Stimulated activated CD8-positive, alpha-beta memory T cell treated with anti-CD3 and anti-CD28 coated beads, Interleukin-7, amount 100 ng/mL, for 4 hours (primary cell): ENCODE measurements at regions not wholly inside any gene's neighbourhood (a gene's known extent, or its start where the extent isn't known, plus 50 kb on each side); places are given as distances from the start of the nearest gene placed in this dataset.

Source experiments
- DNase-seq, 2 donors: peaks; one replicate each; pipeline ENCODE4 v3.0.0-alpha.2; 2020; ENCODE audit warnings: low read depth in 2 of 2

DNA sequence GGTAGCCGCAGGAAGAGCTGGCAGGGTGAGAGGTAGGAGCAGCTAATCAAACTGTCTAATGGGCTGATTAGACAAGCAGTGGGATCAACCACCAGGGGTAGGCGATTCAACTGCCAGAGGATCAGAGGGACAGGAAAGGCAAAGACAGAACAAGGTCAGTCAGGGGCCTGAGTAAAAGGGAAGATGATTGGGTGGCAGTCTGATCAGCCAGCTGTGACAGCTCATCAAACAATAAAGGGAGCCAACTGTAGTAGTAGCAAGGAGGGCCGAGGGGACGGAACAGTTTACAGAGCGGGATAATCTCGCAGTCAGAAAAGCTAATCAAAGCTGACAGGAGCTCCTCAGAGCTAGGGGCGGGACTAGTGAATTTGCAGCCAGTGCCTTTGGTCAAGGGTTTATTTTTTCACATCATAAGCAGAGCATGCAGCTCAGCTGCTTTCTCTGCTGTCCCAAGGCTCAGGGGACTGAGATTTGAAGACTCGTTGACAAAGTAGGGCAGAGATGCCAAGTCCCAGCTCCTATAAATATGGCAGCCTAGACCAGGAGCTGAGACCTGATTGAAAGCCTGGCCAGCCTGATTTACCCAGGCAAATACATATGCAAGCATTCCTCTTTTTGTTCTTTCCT, 418.2 kb downstream of the GABRG2 start:
- DNase-seq, result no peak

DNA sequence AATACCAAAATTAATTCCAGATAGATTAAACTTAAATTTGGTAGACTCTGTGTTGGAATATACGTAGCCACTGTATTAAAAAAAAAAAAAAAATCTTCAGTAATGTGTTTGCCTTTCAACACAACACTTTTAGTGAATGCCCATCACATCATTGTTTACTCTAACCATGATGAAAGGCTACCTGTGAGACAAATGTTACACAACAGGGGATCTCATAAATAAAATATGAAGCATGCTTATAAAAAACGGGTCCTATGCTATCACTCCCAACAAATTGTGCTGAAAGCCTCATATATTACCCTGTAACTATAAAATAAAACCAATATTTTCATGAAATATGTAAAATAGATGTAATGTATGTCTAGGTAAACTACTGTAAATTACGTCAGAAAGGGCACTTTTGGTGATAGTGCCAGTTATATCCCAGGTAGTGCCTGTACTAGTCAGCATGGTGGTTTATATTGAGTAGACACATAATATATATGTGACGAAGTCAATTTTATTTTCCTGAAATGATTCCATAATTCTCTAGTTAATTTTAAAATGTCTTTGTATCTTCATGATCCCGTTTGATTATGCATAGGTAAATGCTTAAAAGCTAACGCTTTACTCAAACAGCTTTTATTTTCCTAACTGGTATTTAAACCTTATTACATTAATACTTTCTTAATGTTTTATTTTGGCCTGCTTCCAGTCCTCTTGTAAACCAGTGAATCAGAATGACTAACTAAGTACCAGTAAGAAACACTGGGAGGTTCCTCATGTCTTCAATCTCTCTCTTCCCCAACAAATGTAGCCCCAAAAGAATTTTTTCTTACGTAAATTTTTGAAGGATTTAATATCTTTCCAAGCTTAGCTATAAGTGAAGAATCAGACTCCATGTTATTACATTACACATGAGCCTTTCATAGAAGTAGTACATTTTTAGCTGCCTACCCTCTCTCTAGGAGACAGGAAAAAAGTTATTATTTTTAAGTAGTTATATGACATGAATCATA, 420.3 kb downstream of the GABRG2 start:
- no peak for DNase-seq

DNA sequence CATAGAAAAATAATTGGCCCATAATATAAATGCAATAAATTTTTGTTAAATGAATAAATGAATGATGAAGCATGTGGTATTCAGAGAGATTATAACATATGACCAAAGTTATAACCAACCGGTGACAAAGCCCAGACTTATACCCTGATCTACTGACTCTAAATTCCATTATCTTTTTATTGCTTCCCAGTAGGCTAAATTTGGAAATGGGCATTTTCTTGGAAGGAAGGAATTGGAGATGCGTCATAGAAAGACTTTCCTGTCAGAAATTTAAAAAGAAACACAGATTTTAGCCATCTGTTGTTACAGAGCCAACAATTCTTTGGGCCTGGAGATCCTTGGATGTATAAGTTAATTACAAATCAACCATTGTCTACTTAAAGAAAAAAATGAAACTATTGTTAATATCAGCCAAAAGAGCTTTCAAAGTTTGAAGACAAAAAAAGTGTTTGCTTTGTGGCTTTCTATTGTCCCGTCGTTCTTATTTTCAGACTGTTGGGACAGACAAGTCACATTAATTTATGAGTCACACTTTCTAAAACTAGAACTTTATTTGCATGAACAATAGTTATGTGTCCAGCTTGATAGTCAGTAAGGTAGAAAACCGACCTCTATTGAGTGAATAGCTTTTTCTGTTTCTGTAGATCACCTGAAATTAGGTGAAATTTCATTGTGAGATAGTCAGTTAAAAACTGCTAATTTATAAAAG, 428.7 kb downstream of the GABRG2 start:
- DNase-seq, result no peak

DNA sequence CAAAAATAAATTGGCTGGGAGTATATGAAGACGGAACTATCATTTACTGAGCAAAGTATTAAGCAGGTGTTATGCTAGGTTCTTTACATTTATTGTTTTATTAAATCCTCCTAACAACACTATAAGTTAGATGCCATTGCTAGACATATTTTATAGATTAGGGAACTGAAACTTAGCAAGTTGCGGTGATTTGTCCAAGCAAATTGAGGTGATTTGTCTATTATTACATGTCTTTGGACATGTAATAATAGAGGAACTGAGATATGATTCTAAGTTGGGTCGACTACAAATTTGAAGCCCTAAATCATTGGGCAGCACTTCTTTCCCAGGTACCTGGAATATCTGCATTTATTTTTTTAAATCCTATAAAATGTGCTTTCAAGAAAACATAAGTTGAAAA, 429.9 kb downstream of the GABRG2 start:
- no peak for DNase-seq

DNA sequence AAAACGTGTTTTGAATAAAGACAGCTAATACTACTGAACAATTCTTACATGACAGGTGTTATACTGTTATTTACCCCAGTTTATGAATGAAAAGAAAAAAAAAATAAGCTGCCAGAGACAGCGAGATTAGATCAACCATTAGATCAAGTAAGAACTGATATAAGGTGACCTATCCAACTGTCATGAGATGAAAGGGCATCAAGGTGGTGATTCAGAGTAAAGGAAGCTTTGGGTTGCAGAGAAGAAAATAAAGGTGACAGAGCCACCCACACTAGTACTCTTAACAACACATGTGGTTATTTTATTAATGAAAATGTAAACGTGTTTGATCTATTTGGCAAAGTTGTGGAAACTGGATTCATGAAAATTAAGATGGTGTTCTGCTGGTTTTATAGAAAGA, 435.2 kb downstream of the GABRG2 start:
- no peak for DNase-seq

DNA sequence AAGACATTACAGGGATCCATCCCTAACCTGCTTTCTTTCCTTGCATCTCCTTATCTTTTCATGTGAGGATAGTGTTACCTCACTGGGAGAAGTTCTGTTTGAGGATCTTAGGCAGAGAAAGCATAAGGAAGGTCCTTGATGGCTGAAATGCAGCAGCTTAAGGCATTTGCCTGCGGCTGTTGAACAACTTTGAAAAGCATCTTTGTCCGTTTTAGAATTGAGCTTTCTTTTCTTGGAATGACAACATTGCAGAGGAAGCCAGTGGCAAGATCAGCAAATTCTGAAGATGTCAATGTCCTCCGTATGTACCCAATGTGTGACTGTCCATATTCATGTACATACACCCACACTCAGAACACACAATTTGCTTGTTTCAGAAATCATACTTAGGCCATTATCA, 436.2 kb downstream of the GABRG2 start:
- DNase-seq, result no peak

DNA sequence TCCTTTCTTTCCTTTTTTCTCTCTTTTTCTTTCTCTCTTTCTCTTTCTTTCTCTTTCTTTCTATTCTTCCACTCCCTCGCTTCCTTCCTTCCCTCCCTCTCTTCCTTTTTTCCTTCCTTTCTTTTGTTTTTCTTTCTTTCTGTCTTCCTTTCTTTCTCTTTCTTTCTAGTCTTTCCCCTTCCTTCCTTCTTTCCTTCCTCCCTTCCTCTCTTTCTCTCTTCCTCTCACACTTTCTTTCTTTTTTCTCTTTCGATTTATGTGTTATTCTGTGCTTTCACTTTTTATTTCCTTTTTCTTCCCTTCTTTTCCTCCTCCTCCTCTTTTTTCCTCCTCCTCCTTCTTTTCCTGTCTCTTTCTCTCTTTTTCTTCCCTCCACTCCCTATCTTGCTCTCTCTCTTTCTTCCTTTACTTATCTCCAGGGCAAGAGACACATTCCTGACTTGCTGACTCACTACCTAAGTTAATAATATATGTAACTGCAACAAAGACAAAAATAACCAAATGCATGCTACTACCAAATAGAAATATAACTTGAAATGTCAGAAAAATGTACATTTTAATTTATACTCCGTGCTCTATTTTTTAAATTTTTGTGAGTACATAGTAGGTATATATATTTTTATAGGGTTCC, 445.5 kb downstream of the GABRG2 start:
- no peak for DNase-seq

DNA sequence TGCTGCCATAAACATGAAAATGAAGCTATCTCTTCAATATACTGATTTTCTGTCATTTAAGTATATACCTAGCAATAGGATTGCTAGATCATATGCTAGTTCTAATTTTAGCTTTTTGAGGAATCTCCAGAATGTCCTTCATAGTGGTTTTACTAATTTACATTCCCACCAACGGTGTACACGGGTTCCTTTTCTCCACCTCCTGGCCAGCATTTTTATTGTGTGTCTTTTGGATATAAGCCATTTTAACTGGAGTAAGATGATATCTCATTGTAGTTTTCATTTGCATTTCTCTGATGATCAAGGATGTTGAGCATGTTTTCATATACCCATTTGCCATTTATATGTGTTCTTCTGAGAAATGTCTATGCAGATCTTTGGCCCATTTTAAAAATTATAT, 446.5 kb downstream of the GABRG2 start:
- no peak for DNase-seq

DNA sequence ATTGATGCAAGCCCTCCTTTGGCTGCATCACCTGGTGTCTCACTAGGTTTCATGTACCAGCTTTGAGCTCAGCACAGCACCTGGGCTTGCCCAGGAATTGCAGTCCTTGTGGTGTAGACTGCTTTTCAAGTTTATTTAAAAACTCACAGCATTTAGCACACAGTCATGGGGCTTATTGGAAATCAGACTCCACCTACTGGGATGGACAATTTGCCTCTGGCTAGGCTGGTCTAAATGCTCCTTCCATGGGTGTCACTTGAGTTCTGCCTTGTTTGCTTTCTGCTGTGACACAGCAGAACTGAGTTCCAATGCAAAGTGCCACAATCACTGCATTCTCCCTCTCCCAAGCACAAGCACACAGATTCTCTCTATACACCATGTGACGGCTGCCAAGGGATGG, 453.3 kb downstream of the GABRG2 start:
- DNase-seq, result no peak

DNA sequence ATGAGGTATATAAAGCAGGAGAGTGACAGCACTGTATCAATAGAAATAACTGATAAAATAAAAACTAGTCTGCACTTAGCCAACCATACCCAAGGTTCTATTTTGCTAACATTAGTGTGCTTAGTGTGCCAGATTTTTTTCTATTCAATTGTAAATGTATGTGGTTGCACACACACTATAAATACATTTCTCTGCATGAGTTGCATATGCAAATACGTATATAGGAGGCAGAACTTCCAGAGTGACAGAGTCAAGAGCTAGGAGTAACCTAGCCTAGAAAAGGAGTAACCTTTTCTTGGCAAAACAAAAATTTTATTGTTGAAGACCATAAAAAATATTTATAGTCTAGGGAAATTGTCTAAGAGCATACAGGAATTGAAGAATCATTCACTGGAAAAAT, 461.6 kb downstream of the GABRG2 start:
- no peak for DNase-seq

DNA sequence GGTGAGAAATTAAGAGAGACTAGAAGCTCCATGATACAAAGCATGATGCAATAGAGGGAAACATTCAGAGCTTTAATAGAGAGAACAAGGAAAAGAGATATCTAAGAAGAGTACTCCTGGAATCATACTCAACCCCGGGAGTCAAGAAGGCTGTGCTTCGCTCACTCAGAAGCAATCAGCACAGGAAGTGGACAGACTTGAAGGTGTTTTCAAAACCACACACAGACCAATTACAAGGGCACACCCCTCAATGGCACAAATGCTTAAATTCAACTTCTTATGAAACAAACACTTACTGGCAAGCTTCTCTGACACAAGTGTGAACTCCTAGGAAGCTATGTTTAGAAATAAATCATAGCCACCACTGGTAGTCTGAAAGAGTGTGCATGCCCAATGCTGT, 462.3 kb downstream of the GABRG2 start:
- DNase-seq, result no peak

DNA sequence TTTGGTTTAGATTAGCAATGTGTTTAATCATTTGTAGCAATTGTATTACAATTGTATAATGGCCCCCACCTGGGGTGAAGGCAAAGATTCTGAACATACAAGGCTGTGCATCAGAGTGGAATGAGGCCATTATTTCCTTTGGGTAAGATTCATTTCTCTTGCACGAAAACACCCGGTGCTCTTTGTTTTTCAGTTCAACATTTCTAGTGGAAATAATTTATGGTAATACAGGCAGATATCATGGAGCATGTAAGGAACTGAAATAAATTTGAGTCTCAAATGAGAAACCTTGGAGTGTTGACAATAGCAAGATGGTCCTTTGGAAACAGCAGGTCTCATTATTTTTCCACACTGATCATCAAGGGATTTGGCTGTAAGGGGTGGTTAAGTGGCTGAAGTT, 475.9 kb downstream of the GABRG2 start:
- DNase-seq, result no peak

DNA sequence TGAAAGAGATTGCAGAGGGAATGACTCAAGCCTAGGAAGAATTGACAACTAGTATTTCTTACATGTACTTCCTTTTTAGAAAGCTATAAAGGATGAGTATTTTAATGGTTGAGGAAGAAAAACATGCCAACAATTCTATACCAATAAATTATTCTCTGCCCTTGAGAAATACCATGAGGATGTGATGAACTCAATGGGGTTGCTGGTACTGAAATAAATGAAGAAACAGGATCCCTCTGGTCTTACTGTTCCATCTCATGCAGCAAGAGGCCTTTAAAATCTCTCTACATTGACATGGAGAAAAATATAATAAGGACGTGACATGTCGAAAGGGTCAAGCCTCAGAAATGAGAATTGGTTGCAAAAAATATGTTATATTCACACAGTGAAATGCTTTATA, 477.3 kb downstream of the GABRG2 start:
- no peak for DNase-seq

DNA sequence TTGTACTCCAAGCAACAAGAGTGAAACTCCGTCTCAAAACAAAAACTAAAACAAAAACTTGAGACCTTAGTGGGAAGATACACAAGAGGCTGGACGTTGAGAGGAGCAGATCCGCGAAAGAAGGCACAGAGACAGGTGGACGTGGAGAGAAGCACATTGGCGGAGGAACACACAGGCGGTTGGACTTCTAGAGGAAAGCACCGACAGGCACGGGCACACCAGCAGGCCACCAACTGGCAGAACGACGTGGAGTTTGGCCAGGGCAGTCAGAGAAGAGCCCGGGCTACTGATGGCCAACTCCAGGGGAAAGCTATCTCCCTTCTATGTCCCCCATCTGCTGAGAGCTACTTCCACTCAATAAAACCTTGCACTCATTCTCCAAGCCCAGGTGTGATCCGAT, 482.7 kb downstream of the GABRG2 start:
- DNase-seq, result no peak

DNA sequence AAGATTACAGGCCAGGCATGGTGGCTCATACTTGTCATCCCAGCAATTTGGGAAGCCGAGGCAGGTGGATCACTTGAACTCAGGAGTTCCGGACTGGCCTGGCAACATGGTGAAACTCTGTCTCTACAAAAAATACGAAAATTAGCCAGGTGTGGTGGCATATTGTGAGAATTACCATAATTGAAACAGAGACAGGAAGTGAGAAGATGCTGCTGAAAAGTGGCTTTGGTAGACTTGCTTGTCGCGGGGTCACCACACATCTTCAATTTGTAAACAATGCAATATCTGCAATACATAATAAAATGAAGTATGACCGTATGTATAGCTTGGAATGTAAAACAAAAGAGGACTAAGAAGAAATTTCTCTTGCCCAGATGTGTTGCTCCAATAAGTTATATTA, 490.5 kb downstream of the GABRG2 start:
- DNase-seq, result no peak

DNA sequence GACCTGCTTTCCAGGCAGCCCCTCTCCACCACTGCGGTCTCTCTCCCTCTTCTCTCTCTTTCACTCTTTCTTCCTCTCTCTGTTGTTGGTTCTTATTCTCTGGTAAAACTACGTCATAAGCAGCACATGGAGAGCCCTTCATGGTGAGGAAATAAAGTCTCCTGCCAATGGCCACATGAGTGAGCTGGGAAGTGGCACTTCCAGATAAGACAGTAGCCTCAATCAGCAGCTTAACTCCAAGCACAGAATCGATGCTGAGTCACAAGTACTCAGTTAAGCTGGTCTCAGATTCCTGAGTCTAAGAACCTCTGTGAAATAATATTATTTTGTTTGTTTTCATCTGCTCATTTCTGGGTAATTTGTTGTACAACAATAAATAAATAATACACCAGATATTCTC, 500.1 kb downstream of the GABRG2 start:
- no peak for DNase-seq

DNA sequence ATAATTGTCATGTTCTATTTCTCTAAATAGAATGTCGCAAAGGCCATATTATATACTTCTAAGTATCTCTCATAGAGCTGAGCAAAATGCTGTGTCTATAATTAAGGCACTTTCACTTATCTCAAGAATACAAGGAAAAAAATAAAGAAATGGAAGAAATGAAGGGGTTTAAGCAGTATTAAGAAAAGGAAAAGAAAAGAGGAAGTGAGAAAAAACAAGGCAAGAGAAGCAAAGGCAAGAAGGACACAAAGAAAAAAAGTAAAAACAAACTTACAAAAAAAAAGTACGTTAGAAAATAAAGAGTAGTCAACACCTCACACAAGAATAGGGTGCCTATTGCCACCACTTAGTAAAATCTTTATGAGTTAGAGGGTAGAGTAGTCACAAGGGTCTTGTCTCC, 506.2 kb downstream of the GABRG2 start:
- DNase-seq, result no peak

DNA sequence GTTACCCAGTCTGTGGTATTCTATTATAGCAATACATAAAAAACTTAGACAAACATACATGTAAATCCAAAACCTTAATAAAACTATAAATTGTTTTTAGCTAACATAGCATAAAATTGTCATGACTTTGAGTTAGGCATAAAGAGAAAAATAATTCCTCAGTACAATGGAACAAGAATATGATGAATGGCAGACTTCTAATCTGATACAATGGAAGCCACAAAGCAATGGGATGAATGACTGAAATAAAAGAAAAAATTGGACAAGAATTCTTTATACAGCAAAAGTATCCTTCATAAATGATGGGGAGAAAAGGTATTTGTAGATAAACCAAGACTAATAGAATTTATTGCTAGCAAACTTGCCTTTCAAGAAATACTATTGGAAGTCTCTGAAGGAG, 524.2 kb downstream of the GABRG2 start:
- no peak for DNase-seq

DNA sequence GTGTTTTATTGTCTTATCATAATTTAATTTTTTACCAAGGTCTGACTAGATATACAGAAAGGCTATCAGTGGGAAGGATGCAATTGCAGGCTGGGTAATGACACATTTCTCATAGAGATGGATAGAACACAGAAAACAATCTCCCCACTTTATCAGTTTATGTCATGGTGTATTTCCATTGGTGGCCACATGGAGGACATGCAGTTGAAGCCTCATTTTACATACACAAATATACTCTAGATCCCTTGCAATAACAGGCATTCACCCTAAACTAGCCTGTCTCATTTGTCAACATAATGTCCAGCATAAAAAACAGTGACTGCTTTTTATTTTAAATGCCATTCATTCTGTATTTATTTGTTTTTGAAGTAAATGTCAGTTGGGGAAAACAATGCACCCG, 526.3 kb downstream of the GABRG2 start:
- DNase-seq, result no peak

DNA sequence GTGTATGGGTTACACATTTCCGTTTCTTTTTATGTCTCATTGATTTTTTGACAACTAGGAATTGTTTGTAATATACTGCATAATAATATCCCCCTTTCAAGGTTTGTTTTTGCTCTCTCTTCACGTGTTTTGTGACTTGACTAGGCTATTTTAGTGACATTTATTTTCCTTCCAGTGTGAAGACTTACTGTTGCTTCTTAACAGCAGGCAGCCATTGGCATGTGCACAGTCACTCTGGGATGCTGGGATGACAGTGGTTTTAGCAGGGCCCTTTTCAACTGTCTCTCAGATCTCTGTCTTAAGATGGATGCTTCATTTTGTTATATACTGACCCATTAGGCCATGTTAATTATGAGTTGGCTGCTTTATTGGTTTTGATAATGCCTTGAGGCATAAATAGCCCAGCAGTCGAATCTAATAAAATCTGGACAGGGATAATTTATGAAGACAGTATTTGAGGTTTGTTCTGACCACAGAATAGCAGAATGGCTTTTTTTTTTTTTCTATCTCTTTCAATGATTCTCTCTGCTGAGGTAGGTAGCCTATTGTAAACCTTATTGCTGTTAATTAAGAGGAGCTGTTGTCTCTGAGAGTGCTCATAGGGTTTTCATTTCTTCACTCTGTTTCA, 536.0 kb downstream of the GABRG2 start:
- DNase-seq, result no peak

DNA sequence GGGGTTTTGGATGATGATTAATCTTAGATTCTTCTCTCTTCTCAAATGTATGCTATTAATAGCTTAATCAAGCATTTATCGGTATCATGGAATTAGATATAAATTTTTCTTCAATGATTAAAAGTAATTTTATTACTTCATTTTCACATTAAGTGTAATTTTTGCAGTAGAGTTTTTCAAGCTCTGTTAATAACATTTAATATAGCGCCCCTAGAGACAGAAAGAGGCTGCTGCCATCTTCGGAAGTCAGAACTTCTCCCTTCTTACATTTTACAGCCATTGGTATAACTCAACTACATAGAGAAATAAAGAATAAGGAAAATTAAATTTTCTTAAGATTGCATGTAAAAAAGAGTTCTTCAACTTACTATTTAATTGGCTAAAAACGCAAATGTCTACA, 540.3 kb downstream of the GABRG2 start:
- no peak for DNase-seq
